Panc1 (cell line): ENCODE measurements at regions not wholly inside any gene's neighbourhood (a gene's known extent, or its start where the extent isn't known, plus 50 kb on each side); places are given as distances from the start of the nearest gene placed in this dataset.

Experiments used
- ATAC-seq: fragments of 200-7000 bp; cut with Tn5 transposase; 2 replicates; pipeline ENCODE4 v1.9.1; 2020; ENCODE audit warnings: mild to moderate bottlenecking, moderate library complexity
- BruUV-seq: library from RNA; stranded (reverse); fragments of 400-500 nt; replicated peaks from 2 replicates; lab custom pipeline; 2021; lab: Mats Ljungman, UMichigan
- CTCF ChIA-PET: fragments of 300-600 bp; sonication (Branson Sonifier 250); formaldehyde crosslinking; loops from one replicate; lab custom pipeline; 2022; ENCODE audit warnings: antibody characterized with exemption; lab: Charles Lee
- POLR2A ChIA-PET: fragments of 300-600 bp; sonication (Branson Sonifier 250); formaldehyde crosslinking; loops from one replicate; lab custom pipeline; 2022; ENCODE audit warnings: antibody characterized with exemption; lab: Charles Lee
- DNase-seq: peaks from one replicate; pipeline ENCODE4 v3.0.0-alpha.2; 2010; ENCODE audit warnings: low read depth, low spot score
- H3K27ac ChIP-seq: 2 replicates; pipeline ENCODE4 v1.5.1; 2011; ENCODE audit warnings: mild to moderate bottlenecking, low read length, inconsistent platforms
- H3K27me3 ChIP-seq: fragments of 200-500 bp; sonication (Bioruptor generic); 2 replicates; pipeline ENCODE4 v1.6.0; 2014; ENCODE audit warnings: low read length, inconsistent platforms; ENCODE audit not compliant: control insufficient read depth, insufficient read depth
- H3K36me3 ChIP-seq: fragments of 200-500 bp; sonication (Bioruptor generic); 2 replicates; pipeline ENCODE4 v1.5.1; 2014; ENCODE audit warnings: inconsistent platforms, mild to moderate bottlenecking, low read length, moderate library complexity; ENCODE audit not compliant: control insufficient read depth, insufficient read depth
- H3K4me1 ChIP-seq: 2 replicates; pipeline ENCODE4 v1.5.1; 2011; ENCODE audit warnings: inconsistent platforms, mild to moderate bottlenecking, low read length, moderate library complexity; ENCODE audit not compliant: control insufficient read depth, insufficient read depth
- H3K4me3 ChIP-seq, 2 experiments: 2 replicates each; pipeline ENCODE4 v1.5.1; 2011 to 2012; ENCODE audit warnings: low read depth in 2 of 2, low read length in 2 of 2, mild to moderate bottlenecking in 2 of 2, inconsistent platforms in 1 of 2, moderate library complexity in 1 of 2
- H3K9me3 ChIP-seq: fragments of 200-500 bp; sonication (Bioruptor generic); 2 replicates; pipeline ENCODE4 v1.5.1; 2014; ENCODE audit warnings: low read depth, mild to moderate bottlenecking, inconsistent platforms, low read length, moderate library complexity; ENCODE audit not compliant: control insufficient read depth, insufficient read depth
- POLR2AphosphoS5 ChIP-seq: IDR thresholded peaks from 2 replicates; pipeline ENCODE4 v1.6.1; 2012; ENCODE audit warnings: mild to moderate bottlenecking, low read depth, low read length, moderate library complexity
- SIN3A ChIP-seq: IDR thresholded peaks from 2 replicates; pipeline ENCODE4 v1.6.1; 2012; ENCODE audit warnings: low read depth, mild to moderate bottlenecking, low read length, moderate library complexity, borderline replicate concordance; ENCODE audit not compliant: insufficient read depth
- TCF7L2 ChIP-seq: IDR thresholded peaks from 2 replicates; pipeline ENCODE4 v1.6.1; 2011; ENCODE audit warnings: mild to moderate bottlenecking, low read depth, low read length, inconsistent platforms
- in situ Hi-C: cut with HindIII; loops from 2 replicates; pipeline ENCODE4 v1.10.0; 2016; ENCODE audit warnings: low sequenced_read_pairs, low pct_unique_long_range_greater_than_20kb
- intact Hi-C: fragments of 100-400 bp; cut with micrococcal nuclease; formaldehyde crosslinking; loops from one replicate; pipeline ENCODE4 v1.10.0; 2022; ENCODE audit not compliant: unreplicated experiment
- TF ChIP-seq, protein P1 (sequence below), 2 experiments: IDR thresholded peaks; 2 replicates each; pipeline ENCODE4 v1.6.1; 2011 to 2012; ENCODE audit warnings: low read depth in 2 of 2, control low read depth in 1 of 2, low read length in 1 of 2, mild to moderate bottlenecking in 1 of 2, moderate library complexity in 1 of 2; ENCODE audit not compliant: insufficient read depth in 1 of 2
- TF ChIP-seq, protein P2 (sequence below): fragments of 450-650 bp; IDR thresholded peaks from 2 replicates; pipeline ENCODE4 v1.5.1; 2017; ENCODE audit warnings: mild to moderate bottlenecking

DNA sequence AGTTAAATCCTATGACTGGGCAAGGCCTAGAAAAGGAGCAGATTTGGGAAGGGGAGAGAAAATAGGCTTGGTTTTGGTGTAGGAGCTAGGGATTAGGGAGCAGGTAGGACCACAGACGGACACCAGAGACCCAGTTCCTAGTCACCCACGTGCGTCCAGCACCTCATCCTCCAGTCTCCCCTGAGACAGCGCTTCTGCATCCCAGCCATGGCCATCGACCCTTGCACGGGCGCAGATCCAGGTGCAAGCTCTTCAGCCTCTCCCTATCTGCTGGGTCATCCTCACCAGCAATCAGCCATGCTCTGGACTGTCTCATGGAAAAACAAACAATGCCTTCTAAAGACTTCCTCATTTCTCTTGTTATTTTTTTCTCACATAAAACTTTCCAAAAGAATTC, 246.8 kb upstream of the RAB6C start:
- H3K4me3 ChIP-seq = no peak overlapping the region
- H3K4me1 ChIP-seq = no peaks in the 10 kb centered on the region
- H3K27ac ChIP-seq = no peak overlapping the region
- no peaks in the 10 kb centered on the region for H3K36me3 ChIP-seq
- in situ Hi-C loops = no loop called here
- ChIA-PET CTCF (no interaction called here), POLR2A (no interaction called here)
- BruUV-seq = no TSS peak
- DNase-seq = no peak
- no peak for TF ChIP-seq SIN3A
- TF ChIP-seq POLR2AphosphoS5 = no peak
- TF ChIP-seq, protein P1, sequence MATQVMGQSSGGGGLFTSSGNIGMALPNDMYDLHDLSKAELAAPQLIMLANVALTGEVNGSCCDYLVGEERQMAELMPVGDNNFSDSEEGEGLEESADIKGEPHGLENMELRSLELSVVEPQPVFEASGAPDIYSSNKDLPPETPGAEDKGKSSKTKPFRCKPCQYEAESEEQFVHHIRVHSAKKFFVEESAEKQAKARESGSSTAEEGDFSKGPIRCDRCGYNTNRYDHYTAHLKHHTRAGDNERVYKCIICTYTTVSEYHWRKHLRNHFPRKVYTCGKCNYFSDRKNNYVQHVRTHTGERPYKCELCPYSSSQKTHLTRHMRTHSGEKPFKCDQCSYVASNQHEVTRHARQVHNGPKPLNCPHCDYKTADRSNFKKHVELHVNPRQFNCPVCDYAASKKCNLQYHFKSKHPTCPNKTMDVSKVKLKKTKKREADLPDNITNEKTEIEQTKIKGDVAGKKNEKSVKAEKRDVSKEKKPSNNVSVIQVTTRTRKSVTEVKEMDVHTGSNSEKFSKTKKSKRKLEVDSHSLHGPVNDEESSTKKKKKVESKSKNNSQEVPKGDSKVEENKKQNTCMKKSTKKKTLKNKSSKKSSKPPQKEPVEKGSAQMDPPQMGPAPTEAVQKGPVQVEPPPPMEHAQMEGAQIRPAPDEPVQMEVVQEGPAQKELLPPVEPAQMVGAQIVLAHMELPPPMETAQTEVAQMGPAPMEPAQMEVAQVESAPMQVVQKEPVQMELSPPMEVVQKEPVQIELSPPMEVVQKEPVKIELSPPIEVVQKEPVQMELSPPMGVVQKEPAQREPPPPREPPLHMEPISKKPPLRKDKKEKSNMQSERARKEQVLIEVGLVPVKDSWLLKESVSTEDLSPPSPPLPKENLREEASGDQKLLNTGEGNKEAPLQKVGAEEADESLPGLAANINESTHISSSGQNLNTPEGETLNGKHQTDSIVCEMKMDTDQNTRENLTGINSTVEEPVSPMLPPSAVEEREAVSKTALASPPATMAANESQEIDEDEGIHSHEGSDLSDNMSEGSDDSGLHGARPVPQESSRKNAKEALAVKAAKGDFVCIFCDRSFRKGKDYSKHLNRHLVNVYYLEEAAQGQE (IDR thresholded peaks at IDR 0.05; ENCODE audit: insufficient read depth in 1 of 2, low read depth in 2 of 2, low read length in 1 of 2) = no peak
- TF ChIP-seq TCF7L2 = no peak
- TF ChIP-seq, protein P2, sequence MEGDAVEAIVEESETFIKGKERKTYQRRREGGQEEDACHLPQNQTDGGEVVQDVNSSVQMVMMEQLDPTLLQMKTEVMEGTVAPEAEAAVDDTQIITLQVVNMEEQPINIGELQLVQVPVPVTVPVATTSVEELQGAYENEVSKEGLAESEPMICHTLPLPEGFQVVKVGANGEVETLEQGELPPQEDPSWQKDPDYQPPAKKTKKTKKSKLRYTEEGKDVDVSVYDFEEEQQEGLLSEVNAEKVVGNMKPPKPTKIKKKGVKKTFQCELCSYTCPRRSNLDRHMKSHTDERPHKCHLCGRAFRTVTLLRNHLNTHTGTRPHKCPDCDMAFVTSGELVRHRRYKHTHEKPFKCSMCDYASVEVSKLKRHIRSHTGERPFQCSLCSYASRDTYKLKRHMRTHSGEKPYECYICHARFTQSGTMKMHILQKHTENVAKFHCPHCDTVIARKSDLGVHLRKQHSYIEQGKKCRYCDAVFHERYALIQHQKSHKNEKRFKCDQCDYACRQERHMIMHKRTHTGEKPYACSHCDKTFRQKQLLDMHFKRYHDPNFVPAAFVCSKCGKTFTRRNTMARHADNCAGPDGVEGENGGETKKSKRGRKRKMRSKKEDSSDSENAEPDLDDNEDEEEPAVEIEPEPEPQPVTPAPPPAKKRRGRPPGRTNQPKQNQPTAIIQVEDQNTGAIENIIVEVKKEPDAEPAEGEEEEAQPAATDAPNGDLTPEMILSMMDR = no peak
- no peak for ATAC-seq
- intact Hi-C loops = no loop called here
- no peaks in the 10 kb centered on the region; the same call in 1 of the 2 replicates for H3K27me3 ChIP-seq
- no peaks in the 10 kb centered on the region for H3K9me3 ChIP-seq

DNA sequence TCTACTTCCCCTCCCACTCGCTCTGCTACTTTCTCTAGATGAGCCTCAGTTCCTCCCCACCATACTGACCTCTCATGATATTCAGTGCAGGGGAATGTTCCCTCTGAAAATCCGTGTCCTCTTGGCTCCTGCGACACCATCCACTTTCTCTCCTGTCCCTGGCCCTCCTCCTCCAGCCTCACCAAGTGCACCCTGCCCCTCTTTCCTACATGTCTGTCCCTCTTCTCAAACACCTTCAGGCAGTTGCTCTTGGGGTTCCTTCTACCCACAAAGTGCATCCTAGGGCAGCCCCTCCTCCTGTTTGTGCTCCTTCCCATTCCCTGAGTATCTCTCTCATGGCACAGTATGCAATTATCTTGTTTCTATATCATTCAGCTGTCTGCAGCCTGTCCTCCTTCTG, 246.4 kb upstream of the RAB6C start:
- Histone ChIP-seq H3K9me3 (no peaks in the 10 kb centered on the region), H3K27ac (no peak overlapping the region), H3K36me3 (no peaks in the 10 kb centered on the region), H3K4me3 (no peak overlapping the region), H3K4me1 (no peaks in the 10 kb centered on the region), H3K27me3 (no peaks in the 10 kb centered on the region; the same call in 1 of the 2 replicates)
- BruUV-seq = no TSS peak
- TF ChIP-seq SIN3A = no peak
- TF ChIP-seq TCF7L2 = no peak
- TF ChIP-seq, protein P1 (IDR thresholded peaks at IDR 0.05; ENCODE audit: insufficient read depth in 1 of 2, low read depth in 2 of 2, low read length in 1 of 2) = no peak
- no peak for TF ChIP-seq POLR2AphosphoS5
- TF ChIP-seq, protein P2 = no peak
- CTCF ChIA-PET = no interaction called here
- POLR2A ChIA-PET = no interaction called here
- no peak for DNase-seq
- in situ Hi-C loops = no loop called here
- intact Hi-C loops = no loop called here
- no peak for ATAC-seq
